ENCODE measurements at regions not wholly inside any gene's neighbourhood (a gene's known extent, or its start where the extent isn't known, plus 50 kb on each side); places are given as distances from the start of the nearest gene placed in this dataset.

DNA sequence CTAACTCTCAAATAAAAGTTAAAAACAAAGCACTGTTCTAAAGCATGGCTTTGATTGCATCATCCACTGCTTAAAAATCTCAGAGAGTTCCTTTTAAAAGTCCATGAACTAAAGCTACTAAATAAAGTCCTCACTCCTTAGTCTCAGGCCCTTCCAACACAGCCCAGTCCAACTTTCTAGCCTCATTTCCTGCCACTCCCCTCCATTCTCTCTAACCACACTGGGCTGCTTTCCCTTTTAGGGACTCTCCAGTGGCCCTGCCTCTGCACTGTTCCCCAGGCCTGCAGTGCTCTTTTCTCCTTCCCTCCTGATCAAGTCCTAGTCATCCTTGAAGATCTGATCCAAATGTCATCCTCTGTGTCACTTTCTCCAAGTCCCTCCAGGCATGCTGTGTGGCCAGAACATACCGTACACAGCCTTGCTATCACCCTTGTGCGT, 56.9 kb upstream of the PPP1R3C start:
- TF ChIP-seq POLR2A (IDR thresholded peaks at IDR 0.05) (no peak), EP300 (IDR thresholded peaks at IDR 0.05) (no peak), POLR2AphosphoS5 (IDR thresholded peaks at IDR 0.05) (no peak)
- TF ChIP-seq, protein P1, sequence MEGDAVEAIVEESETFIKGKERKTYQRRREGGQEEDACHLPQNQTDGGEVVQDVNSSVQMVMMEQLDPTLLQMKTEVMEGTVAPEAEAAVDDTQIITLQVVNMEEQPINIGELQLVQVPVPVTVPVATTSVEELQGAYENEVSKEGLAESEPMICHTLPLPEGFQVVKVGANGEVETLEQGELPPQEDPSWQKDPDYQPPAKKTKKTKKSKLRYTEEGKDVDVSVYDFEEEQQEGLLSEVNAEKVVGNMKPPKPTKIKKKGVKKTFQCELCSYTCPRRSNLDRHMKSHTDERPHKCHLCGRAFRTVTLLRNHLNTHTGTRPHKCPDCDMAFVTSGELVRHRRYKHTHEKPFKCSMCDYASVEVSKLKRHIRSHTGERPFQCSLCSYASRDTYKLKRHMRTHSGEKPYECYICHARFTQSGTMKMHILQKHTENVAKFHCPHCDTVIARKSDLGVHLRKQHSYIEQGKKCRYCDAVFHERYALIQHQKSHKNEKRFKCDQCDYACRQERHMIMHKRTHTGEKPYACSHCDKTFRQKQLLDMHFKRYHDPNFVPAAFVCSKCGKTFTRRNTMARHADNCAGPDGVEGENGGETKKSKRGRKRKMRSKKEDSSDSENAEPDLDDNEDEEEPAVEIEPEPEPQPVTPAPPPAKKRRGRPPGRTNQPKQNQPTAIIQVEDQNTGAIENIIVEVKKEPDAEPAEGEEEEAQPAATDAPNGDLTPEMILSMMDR (IDR thresholded peaks at IDR 0.05): no peak
